ENCODE measurements at regions not wholly inside any gene's neighbourhood (a gene's known extent, or its start where the extent isn't known, plus 50 kb on each side); places are given as distances from the start of the nearest gene placed in this dataset.

DNA sequence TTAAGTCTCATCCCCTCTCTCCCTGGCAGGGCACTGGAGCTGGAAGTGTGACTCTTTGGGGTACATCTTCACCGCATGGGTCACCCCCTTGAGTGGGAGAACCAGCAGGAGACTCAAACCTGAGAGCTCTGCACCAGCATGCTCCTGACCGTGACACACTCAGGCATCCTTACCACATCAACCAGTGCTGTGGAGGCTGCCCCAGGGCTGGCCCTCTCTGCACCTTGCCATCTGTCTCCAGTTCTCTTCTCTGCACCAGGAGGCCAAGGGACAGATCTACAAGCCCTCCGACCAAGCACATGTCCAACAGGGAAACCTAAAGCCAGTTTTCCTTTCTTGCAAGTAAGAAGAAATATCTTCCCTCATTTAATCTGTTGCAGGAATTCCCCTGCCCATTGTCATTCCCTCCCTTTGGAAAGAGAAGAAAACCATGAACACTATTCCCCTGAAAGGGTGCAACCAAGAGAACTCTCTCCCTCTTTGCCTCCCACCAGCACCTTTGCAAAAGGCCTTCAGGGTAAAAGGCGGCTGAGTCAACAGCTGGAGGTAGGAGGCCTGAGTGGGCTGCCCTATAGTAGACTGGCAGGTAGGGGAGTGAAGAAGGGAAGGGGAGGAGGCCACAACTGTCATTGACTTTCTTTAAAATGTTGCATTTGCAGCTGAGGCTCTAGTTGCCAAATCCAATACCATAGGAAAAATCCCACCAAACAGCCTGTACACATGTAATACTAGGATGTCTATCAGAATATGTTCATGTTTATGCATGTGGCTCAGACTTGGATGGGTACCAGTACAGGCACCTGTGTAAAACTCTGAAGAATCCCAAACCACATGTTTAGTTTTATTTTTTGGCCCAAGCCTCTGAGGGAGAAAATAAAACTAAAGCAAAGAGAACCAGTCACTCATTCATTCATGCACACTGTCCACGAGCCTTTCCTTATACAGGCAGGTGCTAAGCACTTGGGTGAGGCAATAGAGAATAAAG, 117.0 kb downstream of the WT1 start:
- no peak overlapping the region for H3K4me3 ChIP-seq
- no peaks in the 10 kb centered on the region for H3K27me3 ChIP-seq
- H3K4me1 ChIP-seq, result no peaks in the 10 kb centered on the region
- no peak for ATAC-seq
- no peak overlapping the region for H3K27ac ChIP-seq
- H3K36me3 ChIP-seq, result no peaks in the 10 kb centered on the region
- intact Hi-C loops (cut with DNase I; ENCODE audit: low total_unique reads), result no loop called here
- H3K9me3 ChIP-seq, result no peaks in the 10 kb centered on the region
- DNase-seq, result no peak
- TF ChIP-seq, protein P1, sequence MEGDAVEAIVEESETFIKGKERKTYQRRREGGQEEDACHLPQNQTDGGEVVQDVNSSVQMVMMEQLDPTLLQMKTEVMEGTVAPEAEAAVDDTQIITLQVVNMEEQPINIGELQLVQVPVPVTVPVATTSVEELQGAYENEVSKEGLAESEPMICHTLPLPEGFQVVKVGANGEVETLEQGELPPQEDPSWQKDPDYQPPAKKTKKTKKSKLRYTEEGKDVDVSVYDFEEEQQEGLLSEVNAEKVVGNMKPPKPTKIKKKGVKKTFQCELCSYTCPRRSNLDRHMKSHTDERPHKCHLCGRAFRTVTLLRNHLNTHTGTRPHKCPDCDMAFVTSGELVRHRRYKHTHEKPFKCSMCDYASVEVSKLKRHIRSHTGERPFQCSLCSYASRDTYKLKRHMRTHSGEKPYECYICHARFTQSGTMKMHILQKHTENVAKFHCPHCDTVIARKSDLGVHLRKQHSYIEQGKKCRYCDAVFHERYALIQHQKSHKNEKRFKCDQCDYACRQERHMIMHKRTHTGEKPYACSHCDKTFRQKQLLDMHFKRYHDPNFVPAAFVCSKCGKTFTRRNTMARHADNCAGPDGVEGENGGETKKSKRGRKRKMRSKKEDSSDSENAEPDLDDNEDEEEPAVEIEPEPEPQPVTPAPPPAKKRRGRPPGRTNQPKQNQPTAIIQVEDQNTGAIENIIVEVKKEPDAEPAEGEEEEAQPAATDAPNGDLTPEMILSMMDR (IDR thresholded peaks at IDR 0.05 in 4 of 5, conservative IDR thresholded peaks at IDR 0.05 in 1 of 5), result no peak
- TF ChIP-seq POLR2A (IDR thresholded peaks at IDR 0.05), result no peak
- in situ Hi-C loops (cut with MboI; ENCODE audit: low sequenced_read_pairs in 4 of 4), result loop anchor here in 1 of 4 donors (25.0 kb wide), 1 partner anchor 469 kb away; the partner anchor contains the start of gene CCDC73

DNA sequence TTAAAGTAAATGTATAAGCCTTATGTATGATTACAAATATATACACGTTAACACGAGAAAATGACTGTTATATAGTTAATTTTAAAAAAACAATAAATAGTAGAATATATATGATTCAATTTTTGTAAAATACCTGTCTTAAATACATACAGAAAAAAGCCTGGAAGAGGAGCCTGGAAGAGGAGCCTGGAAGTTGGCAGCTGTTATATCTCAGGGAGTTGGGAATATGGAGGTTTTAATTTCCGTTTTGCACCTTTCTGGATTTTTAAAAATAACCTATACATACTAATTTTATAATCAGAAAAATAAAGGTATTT, 111.6 kb downstream of the WT1 start:
- DNase-seq (no peak), ATAC-seq (no peak)
- H3K27ac ChIP-seq, result no peak overlapping the region
- no peak overlapping the region for H3K4me3 ChIP-seq
- H3K36me3 ChIP-seq, result no peaks in the 10 kb centered on the region
- H3K9me3 ChIP-seq, result no peaks in the 10 kb centered on the region
- intact Hi-C loops (cut with DNase I; ENCODE audit: low total_unique reads), result loop anchor here (5.0 kb wide), 1 partner anchor 469 kb away; the partner anchor contains the start of gene CCDC73
- H3K27me3 ChIP-seq, result no peaks in the 10 kb centered on the region
- in situ Hi-C loops (cut with MboI; ENCODE audit: low sequenced_read_pairs in 4 of 4), result loop anchor here in 2 of 4 donors (10.0 to 25.0 kb wide), 2 partner anchors 464 to 471 kb away; partner anchors contain the start of gene CCDC73 (in 2 of the 2)
- no peaks in the 10 kb centered on the region for H3K4me1 ChIP-seq
- no peak for TF ChIP-seq POLR2A (IDR thresholded peaks at IDR 0.05)
- TF ChIP-seq, protein P1 (IDR thresholded peaks at IDR 0.05 in 4 of 5, conservative IDR thresholded peaks at IDR 0.05 in 1 of 5), result no peak

DNA sequence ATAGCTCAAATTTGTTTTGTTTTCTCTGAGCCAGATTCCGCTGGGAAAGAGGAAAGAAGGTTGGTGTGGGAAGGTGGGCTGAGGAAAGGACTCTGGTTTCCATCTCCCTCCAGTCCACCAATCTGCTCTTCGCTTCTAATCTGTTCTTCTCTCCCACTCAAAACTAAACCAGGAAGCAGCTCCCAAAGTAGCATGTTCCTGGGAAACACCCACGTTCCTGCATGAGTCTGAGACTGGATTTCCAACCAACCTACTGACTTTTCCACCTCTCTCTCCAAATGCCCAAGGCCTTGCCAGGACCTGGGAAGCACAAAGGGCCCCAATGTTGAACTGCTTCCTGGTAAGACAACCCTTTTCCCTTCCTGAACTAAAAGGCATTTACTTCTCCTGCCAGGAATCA, 110.2 kb downstream of the WT1 start:
- H3K27ac ChIP-seq, result no peak overlapping the region
- no peaks in the 10 kb centered on the region for H3K27me3 ChIP-seq
- H3K36me3 ChIP-seq, result no peaks in the 10 kb centered on the region
- H3K9me3 ChIP-seq, result no peaks in the 10 kb centered on the region
- TF ChIP-seq, protein P1 (IDR thresholded peaks at IDR 0.05 in 4 of 5, conservative IDR thresholded peaks at IDR 0.05 in 1 of 5), result no peak
- TF ChIP-seq POLR2A (IDR thresholded peaks at IDR 0.05), result no peak
- intact Hi-C loops (cut with DNase I; ENCODE audit: low total_unique reads) (no loop called here), in situ Hi-C loops (cut with MboI; ENCODE audit: low sequenced_read_pairs in 4 of 4) (loop anchor here in 1 of 4 donors (10.0 kb wide), 1 partner anchor 470 kb away; the partner anchor contains the start of gene CCDC73)
- ATAC-seq (no peak), DNase-seq (no peak)
- H3K4me3 ChIP-seq, result no peak overlapping the region
- H3K4me1 ChIP-seq, result no peaks in the 10 kb centered on the region

DNA sequence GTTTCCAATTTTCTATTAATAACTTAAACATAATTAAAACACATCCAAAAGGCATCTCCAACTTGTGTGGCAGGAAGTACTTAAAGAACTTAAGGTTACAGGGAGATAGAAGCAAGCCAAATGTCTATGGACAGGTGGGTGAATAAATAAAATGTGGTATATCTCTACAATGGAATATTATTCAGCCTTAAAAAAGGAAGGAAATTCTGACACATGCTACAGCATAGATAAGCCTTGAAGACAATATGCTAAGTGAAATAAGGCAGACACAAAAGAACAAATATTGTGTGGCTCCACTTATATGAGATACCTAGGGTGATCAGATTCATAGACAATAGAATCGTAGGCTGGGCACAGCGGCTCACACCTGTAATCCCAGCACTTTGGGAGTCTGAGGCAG, 109.6 kb downstream of the WT1 start:
- intact Hi-C loops (cut with DNase I; ENCODE audit: low total_unique reads), result no loop called here

More for the DNA sequence above, 109.6 kb downstream of the WT1 start:
- no peaks in the 10 kb centered on the region for H3K9me3 ChIP-seq
- in situ Hi-C loops (cut with MboI; ENCODE audit: low sequenced_read_pairs in 4 of 4), result loop anchor here in 1 of 4 donors (10.0 kb wide), 1 partner anchor 469 kb away; the partner anchor contains the start of gene CCDC73
- H3K4me3 ChIP-seq, result no peak overlapping the region
- H3K4me1 ChIP-seq, result no peaks in the 10 kb centered on the region
- no peak for DNase-seq
- no peaks in the 10 kb centered on the region for H3K27me3 ChIP-seq
- TF ChIP-seq POLR2A (IDR thresholded peaks at IDR 0.05), result no peak
- TF ChIP-seq, protein P1 (IDR thresholded peaks at IDR 0.05 in 4 of 5, conservative IDR thresholded peaks at IDR 0.05 in 1 of 5), result no peak
- H3K36me3 ChIP-seq, result no peaks in the 10 kb centered on the region
- no peak overlapping the region for H3K27ac ChIP-seq
- no peak for ATAC-seq

Data from gastrocnemius medialis (tissue), 4 donors.